HG03108 (cell line): ENCODE measurements at regions not wholly inside any gene's neighbourhood (a gene's known extent, or its start where the extent isn't known, plus 50 kb on each side); places are given as distances from the start of the nearest gene placed in this dataset.
"Not testable (repeated sequence)": the region's sequence is repeated elsewhere in the genome, so short reads cannot be mapped to it uniquely, and the experiment has no call there.

Experiments
- ATAC-seq: cut with Tn5 transposase; IDR thresholded peaks from one replicate; pipeline ENCODE4 v1.9.1; 2021; ENCODE audit warnings: moderate library complexity; ENCODE audit not compliant: unreplicated experiment

GRCh38 chr2:215722986-215723630, 287.2 kb upstream of the FN1 start:
- no peak for ATAC-seq

GRCh38 chr2:215722125-215722524, 286.3 kb upstream of the FN1 start:
- no peak for ATAC-seq

- not testable (repeated sequence) for ATAC-seq
Observed at GRCh38 chr2:215721515-215721914, 285.6 kb upstream of the FN1 start.

- no peak for ATAC-seq
Observed at GRCh38 chr2:215718890-215719289, 283.0 kb upstream of the FN1 start.

GRCh38 chr2:215718436-215718835, 282.6 kb upstream of the FN1 start:
- ATAC-seq, result no peak

GRCh38 chr2:215717501-215718381, 281.9 kb upstream of the FN1 start:
- no peak for ATAC-seq

GRCh38 chr2:215716956-215717355, 281.1 kb upstream of the FN1 start:
- ATAC-seq, result no peak

- ATAC-seq, result no peak
Observed at GRCh38 chr2:215712871-215713790, 277.3 kb upstream of the FN1 start.

GRCh38 chr2:215712219-215712868, 276.5 kb upstream of the FN1 start:
- ATAC-seq, result no peak

- no peak for ATAC-seq
Observed at GRCh38 chr2:215711471-215712034, 275.7 kb upstream of the FN1 start.

- no peak for ATAC-seq
Observed at GRCh38 chr2:215707608-215708007, 271.7 kb upstream of the FN1 start.

GRCh38 chr2:215705771-215706361, 270.0 kb upstream of the FN1 start:
- no peak for ATAC-seq

- no peak for ATAC-seq
Observed at GRCh38 chr2:215705281-215705680, 269.4 kb upstream of the FN1 start.

GRCh38 chr2:215702116-215702902, 266.4 kb upstream of the FN1 start:
- ATAC-seq, result no peak

GRCh38 chr2:215699700-215700538, 264.1 kb upstream of the FN1 start:
- ATAC-seq, result no peak

- ATAC-seq, result no peak
Observed at GRCh38 chr2:215699018-215699417, 263.1 kb upstream of the FN1 start.

GRCh38 chr2:215698566-215698965, 262.7 kb upstream of the FN1 start:
- ATAC-seq, result no peak

GRCh38 chr2:215697496-215697895, 261.6 kb upstream of the FN1 start:
- no peak for ATAC-seq
